Right lobe of liver (tissue), 6 donors: ENCODE measurements at regions not wholly inside any gene's neighbourhood (a gene's known extent, or its start where the extent isn't known, plus 50 kb on each side); places are given as distances from the start of the nearest gene placed in this dataset.
A peak's percentile ranks its signal among the peaks of the same experiment; 100 is the strongest.

ENCODE experiments used
- ATAC-seq, 4 donors: fragments of 200-7000 bp; cut with Tn5 transposase; one replicate each; pipeline ENCODE4 v1.9.1; 2020; ENCODE audit warnings: mild to moderate bottlenecking in 4 of 4, moderate library complexity in 4 of 4
- DNase-seq, 3 donors: peaks; one replicate each; pipeline ENCODE4 v3.0.0-alpha.2; 2020
- H3K27ac ChIP-seq, 3 donors: fragments of 200-600 bp; one replicate each; pipeline ENCODE4 v1.8.0; 2022
- H3K27me3 ChIP-seq, 2 donors: fragments of 200-600 bp; one replicate each; pipeline ENCODE4 v1.8.0; 2022
- H3K36me3 ChIP-seq, 4 donors: fragments of 200-600 bp; sonication (generic) in 1 of 4; one replicate each; pipeline versions ENCODE4 v1.5.1 to v1.8.0; 2017 to 2022; ENCODE audit warnings: control low read depth in 1 of 4
- H3K4me1 ChIP-seq, 4 donors: fragments of 200-600 bp; sonication (generic) in 1 of 4; one replicate each; pipeline versions ENCODE4 v1.5.1 to v1.8.0; 2017 to 2022; ENCODE audit warnings: control low read depth in 1 of 4
- H3K4me3 ChIP-seq, 3 donors: fragments of 200-600 bp; one replicate each; pipeline ENCODE4 v1.8.0; 2022
- H3K9me3 ChIP-seq, 4 donors: fragments of 200-600 bp; sonication (generic) in 1 of 4; one replicate each; pipeline versions ENCODE4 v1.5.1 to v1.8.0; 2017 to 2022; ENCODE audit warnings: control low read depth in 1 of 4
- CTCF ChIP-seq, 4 donors: fragments of 200-600 bp in 3 of 4; fragments of 450-650 bp in 1 of 4; IDR thresholded peaks; one replicate each; pipeline versions ENCODE4 v1.5.1 to v1.8.0; 2016 to 2022; ENCODE audit warnings: antibody characterized with exemption in 4 of 4, mild to moderate bottlenecking in 2 of 4
- POLR2A ChIP-seq: fragments of 450-650 bp; IDR thresholded peaks from one replicate; pipeline ENCODE4 v1.6.1; 2017; ENCODE audit warnings: antibody characterized with exemption, mild to moderate bottlenecking
- WGBS: methylation state at CpG from one replicate; pipeline ENCODE4 v1.1.6; 2018; ENCODE audit warnings: low coverage, low lambda C conversion rate; ENCODE audit not compliant: insufficient coverage; ENCODE audit errors: missing lambda C conversion rate; 5-methylcytosine and 5-hydroxymethylcytosine counted together
- intact Hi-C, 2 donors: fragments of 100-400 bp; cut with DNase I; formaldehyde crosslinking; loops; one replicate each; pipeline versions ENCODE4 v1.11.2 to v1.14.1; 2022
- donor health status: DM: no; HTN: yes; CAD: no.
- donor health status: DM: no; HTN: no; CAD: no.
- donor health status: DM: no; HTN: no; CAD: no.
- donor health status: DM: no; HTN: yes; CAD: no.
- donor health status: DM: no; HTN: yes; CAD: no.

- H3K27ac ChIP-seq, result no peak overlapping the region
- no peaks in the 10 kb centered on the region for H3K27me3 ChIP-seq
- H3K4me1 ChIP-seq, result no peaks in the 10 kb centered on the region
- DNase-seq (no peak), ATAC-seq (no peak)
- TF ChIP-seq POLR2A (no peak), CTCF (IDR thresholded peaks at IDR 0.05) (no peak)
- H3K9me3 ChIP-seq, result no peaks in the 10 kb centered on the region
- H3K4me3 ChIP-seq, result no peak overlapping the region
- 53% methylated on average over 2 of the region's 2 CpGs for WGBS
- intact Hi-C loops, result no loop called here
- H3K36me3 ChIP-seq, result no peaks in the 10 kb centered on the region
Measured at GRCh38 chr12:19760611-19761010, 321.3 kb downstream of the AEBP2 start.

GRCh38 chr12:19761463-19761862 lies 322.2 kb downstream of the AEBP2 start:
- Histone ChIP-seq H3K4me3 (no peak overlapping the region), H3K36me3 (no peaks in the 10 kb centered on the region), H3K27me3 (no peaks in the 10 kb centered on the region), H3K27ac (no peak overlapping the region), H3K9me3 (no peaks in the 10 kb centered on the region), H3K4me1 (no peaks in the 10 kb centered on the region)
- intact Hi-C loops, result no loop called here
- DNase-seq (no peak), ATAC-seq (peak in 1 of 4 donors; percentile 19)
- WGBS, result 61% methylated on average over 1 of the region's 1 CpG
- TF ChIP-seq POLR2A, result no peak
- TF ChIP-seq CTCF (IDR thresholded peaks at IDR 0.05), result no peak

- no peaks in the 10 kb centered on the region for H3K27me3 ChIP-seq
- H3K4me1 ChIP-seq, result no peaks in the 10 kb centered on the region
- ATAC-seq (no peak), DNase-seq (no peak)
- no peaks in the 10 kb centered on the region for H3K9me3 ChIP-seq
- no peaks in the 10 kb centered on the region for H3K36me3 ChIP-seq
- whole genome bisulfite sequencing, result 100% methylated on average over 1 of the region's 1 CpG
- H3K4me3 ChIP-seq, result no peak overlapping the region
- intact Hi-C loops, result no loop called here
- H3K27ac ChIP-seq, result no peak overlapping the region
- TF ChIP-seq CTCF (IDR thresholded peaks at IDR 0.05) (no peak), POLR2A (no peak)
Measured at GRCh38 chr12:19763488-19763887, 324.2 kb downstream of the AEBP2 start.

GRCh38 chr12:19764408-19764807 lies 325.1 kb downstream of the AEBP2 start:
- intact Hi-C loops, result no loop called here
- no peaks in the 10 kb centered on the region for H3K4me1 ChIP-seq
- no peaks in the 10 kb centered on the region for H3K27me3 ChIP-seq
- 69% methylated on average over 3 of the region's 3 CpGs for WGBS
- no peak for ATAC-seq
- no peaks in the 10 kb centered on the region for H3K9me3 ChIP-seq
- no peak for TF ChIP-seq POLR2A
- no peak for TF ChIP-seq CTCF (IDR thresholded peaks at IDR 0.05)
- DNase-seq, result no peak
- no peaks in the 10 kb centered on the region for H3K36me3 ChIP-seq
- no peak overlapping the region for H3K4me3 ChIP-seq
- no peak overlapping the region for H3K27ac ChIP-seq

GRCh38 chr12:19771858-19772257 lies 332.6 kb downstream of the AEBP2 start:
- DNase-seq (no peak), ATAC-seq (no peak)
- no peak overlapping the region for H3K4me3 ChIP-seq
- no peaks in the 10 kb centered on the region for H3K4me1 ChIP-seq
- no peak for TF ChIP-seq CTCF (IDR thresholded peaks at IDR 0.05)
- no peak for TF ChIP-seq POLR2A
- 60% methylated on average over 2 of the region's 2 CpGs for WGBS
- no peaks in the 10 kb centered on the region for H3K36me3 ChIP-seq
- intact Hi-C loops, result no loop called here
- H3K27me3 ChIP-seq, result no peaks in the 10 kb centered on the region
- H3K27ac ChIP-seq, result no peak overlapping the region
- H3K9me3 ChIP-seq, result no peaks in the 10 kb centered on the region
